Jurkat, Clone E6-1 (cell line): ENCODE measurements at regions not wholly inside any gene's neighbourhood (a gene's known extent, or its start where the extent isn't known, plus 50 kb on each side); places are given as distances from the start of the nearest gene placed in this dataset.

Source experiments
- DNase-seq: peaks from one replicate; pipeline ENCODE4 v3.0.0-alpha.2; 2011; ENCODE audit warnings: low read depth, low spot score
- H3K4me3 ChIP-seq: 2 replicates; pipeline ENCODE4 v1.5.1; 2011; ENCODE audit warnings: mild to moderate bottlenecking, low read length, control low read depth, moderate library complexity

- no peak for DNase-seq
- no peak overlapping the region for H3K4me3 ChIP-seq
Observed at GRCh38 chr16:72542102-72542501, 370.1 kb upstream of the PMFBP1 start.

- no peak overlapping the region for H3K4me3 ChIP-seq
- DNase-seq, result no peak
Observed at GRCh38 chr16:72537664-72538063, 365.7 kb upstream of the PMFBP1 start.

- DNase-seq, result no peak
- H3K4me3 ChIP-seq, result no peak overlapping the region
Observed at GRCh38 chr16:72536723-72537435, 364.9 kb upstream of the PMFBP1 start.

GRCh38 chr16:72532906-72533410 is 361.0 kb upstream of the PMFBP1 start:
- H3K4me3 ChIP-seq, result no peak overlapping the region
- no peak for DNase-seq

- no peak for DNase-seq
- H3K4me3 ChIP-seq, result no peak overlapping the region
Observed at GRCh38 chr16:72530434-72530833, 358.5 kb upstream of the PMFBP1 start.

GRCh38 chr16:72523087-72523486 is 351.1 kb upstream of the PMFBP1 start:
- DNase-seq, result no peak
- H3K4me3 ChIP-seq, result no peak overlapping the region

GRCh38 chr16:72517154-72517553 is 345.2 kb upstream of the PMFBP1 start:
- H3K4me3 ChIP-seq, result no peak overlapping the region
- DNase-seq, result no peak

GRCh38 chr16:72511171-72511570 is 339.2 kb upstream of the PMFBP1 start:
- H3K4me3 ChIP-seq, result no peak overlapping the region

GRCh38 chr16:72508191-72508590 is 336.2 kb upstream of the PMFBP1 start:
- H3K4me3 ChIP-seq, result no peak overlapping the region
- DNase-seq, result no peak

More at GRCh38 chr16:72511171-72511570, 339.2 kb upstream of the PMFBP1 start:
- no peak for DNase-seq

GRCh38 chr16:72502594-72503005 is 330.6 kb upstream of the PMFBP1 start:
- peak; percentile 80 for DNase-seq
- H3K4me3 ChIP-seq, result no peak overlapping the region

GRCh38 chr16:72501739-72502593 is 330.0 kb upstream of the PMFBP1 start:
- no peak overlapping the region for H3K4me3 ChIP-seq
- DNase-seq, result peak; percentile 46

- no peak overlapping the region for H3K4me3 ChIP-seq
- DNase-seq, result no peak
Observed at GRCh38 chr16:72500545-72500944, 328.6 kb upstream of the PMFBP1 start.

GRCh38 chr16:72493716-72494415 is 321.9 kb upstream of the PMFBP1 start:
- no peak overlapping the region for H3K4me3 ChIP-seq
- DNase-seq, result no peak

GRCh38 chr16:72487283-72487682 is 315.3 kb upstream of the PMFBP1 start:
- no peak overlapping the region for H3K4me3 ChIP-seq
- DNase-seq, result no peak

GRCh38 chr16:72482695-72483094 is 310.7 kb upstream of the PMFBP1 start:
- H3K4me3 ChIP-seq, result no peak overlapping the region
- no peak for DNase-seq

GRCh38 chr16:72481419-72481818 is 309.5 kb upstream of the PMFBP1 start:
- DNase-seq, result no peak
- H3K4me3 ChIP-seq, result no peak overlapping the region

GRCh38 chr16:72480911-72481310 is 309.0 kb upstream of the PMFBP1 start:
- no peak overlapping the region for H3K4me3 ChIP-seq
- no peak for DNase-seq

GRCh38 chr16:72475688-72476087 is 303.7 kb upstream of the PMFBP1 start:
- no peak for DNase-seq
- H3K4me3 ChIP-seq, result no peak overlapping the region

- peak; percentile 29 for DNase-seq
Observed at GRCh38 chr16:72474501-72475123, 302.7 kb upstream of the PMFBP1 start.

More at GRCh38 chr16:72474501-72475123, 302.7 kb upstream of the PMFBP1 start:
- no peak overlapping the region for H3K4me3 ChIP-seq
